GM12878 (cell line): ENCODE measurements at regions not wholly inside any gene's neighbourhood (a gene's known extent, or its start where the extent isn't known, plus 50 kb on each side); places are given as distances from the start of the nearest gene placed in this dataset.

Experiments used
- ATAC-seq: fragments of 200-7000 bp; cut with Tn5 transposase; 3 replicates; pipeline ENCODE4 v1.9.1; 2020; ENCODE audit warnings: mild to moderate bottlenecking, moderate library complexity
- BruUV-seq: library from RNA; stranded (reverse); fragments of 400-500 nt; replicated peaks from 2 replicates; lab custom pipeline; 2021; lab: Mats Ljungman, UMichigan
- CTCF ChIA-PET: fragments of 300-600 bp; sonication (Branson Sonifier 250); formaldehyde crosslinking; extraction: SDS; loops from one replicate; lab custom pipeline; 2021; ENCODE audit warnings: inconsistent platforms; lab: Yijun Ruan, JAX
- POLR2A ChIA-PET: fragments of 350-600 bp; formaldehyde crosslinking; extraction: SDS; loops from one replicate; lab custom pipeline; 2021; ENCODE audit warnings: inconsistent platforms; lab: Charles Lee
- RAD21 ChIA-PET: fragments of 300-600 bp; sonication (Branson Sonifier 250); formaldehyde crosslinking; loops from one replicate; lab custom pipeline; 2023; ENCODE audit warnings: antibody characterized with exemption; ENCODE audit not compliant: unreplicated experiment; lab: Charles Lee
- SMC1A ChIA-PET: fragments of 300-600 bp; sonication (Branson Sonifier 250); formaldehyde crosslinking; loops from one replicate; lab custom pipeline; 2023; ENCODE audit not compliant: unreplicated experiment, uncharacterized antibody; lab: Charles Lee
- DNase-seq: peaks from one replicate; pipeline ENCODE4 v3.0.0-alpha.2; 2011; ENCODE audit warnings: low read depth, low spot score
- FAIRE-seq: peaks from 3 replicates; lab custom pipeline; 2011; peaks lifted over from hg19 to GRCh38; lab: Jason Lieb, UNC
- H2AFZ ChIP-seq: 2 replicates; pipeline ENCODE4 v1.6.0; 2011; ENCODE audit warnings: low read depth, low read length, control low read depth; ENCODE audit not compliant: control insufficient read depth
- H3K27ac ChIP-seq: 2 replicates; pipeline ENCODE4 v1.5.1; 2011; ENCODE audit warnings: control low read depth; ENCODE audit not compliant: control insufficient read depth, insufficient read depth
- H3K27me3 ChIP-seq, 2 experiments: replicated peaks in 1 of 2; 2 replicates each; pipeline versions ENCODE4 v1.6.0 to v1.6.1; 2011; ENCODE audit warnings: low read length in 1 of 2; ENCODE audit not compliant: control insufficient read depth in 2 of 2, insufficient read depth in 2 of 2
- H3K36me3 ChIP-seq, 2 experiments: 2 replicates each; pipeline ENCODE4 v1.5.1; 2011; ENCODE audit warnings: low read length in 1 of 2; ENCODE audit not compliant: control insufficient read depth in 2 of 2, insufficient read depth in 2 of 2
- H3K4me1 ChIP-seq: 2 replicates; pipeline ENCODE4 v1.6.1; 2011; ENCODE audit warnings: mild to moderate bottlenecking, low read length, moderate library complexity, mixed read lengths; ENCODE audit not compliant: control insufficient read depth, insufficient read depth
- H3K4me2 ChIP-seq: 2 replicates; pipeline ENCODE4 v1.6.0; 2011; ENCODE audit warnings: control low read depth; ENCODE audit not compliant: control insufficient read depth, insufficient read depth
- H3K4me3 ChIP-seq: fragments of 200-600 bp; sonication (generic); 2 replicates; pipeline ENCODE4 v1.5.1; 2016
- H3K79me2 ChIP-seq: 2 replicates; pipeline ENCODE4 v1.6.0; 2011; ENCODE audit warnings: low read length; ENCODE audit not compliant: control insufficient read depth, insufficient read depth
- H3K9ac ChIP-seq: 2 replicates; pipeline ENCODE4 v1.8.0; 2011; ENCODE audit warnings: low read length, control low read depth, mixed read lengths; ENCODE audit not compliant: control insufficient read depth, insufficient read depth
- H3K9me3 ChIP-seq: replicated peaks from 3 replicates; pipeline ENCODE4 v1.5.1; 2011; ENCODE audit warnings: mild to moderate bottlenecking, low read length; ENCODE audit not compliant: control insufficient read depth, insufficient read depth
- H4K20me1 ChIP-seq: 2 replicates; pipeline ENCODE4 v1.6.0; 2011; ENCODE audit not compliant: control insufficient read depth, insufficient read depth
- LARP7 ChIP-seq: fragments of 450-650 bp; IDR thresholded peaks from 2 replicates; pipeline ENCODE4 v1.6.1; 2017; ENCODE audit warnings: mild to moderate bottlenecking
- NBN ChIP-seq: fragments of 450-650 bp; IDR thresholded peaks from 2 replicates; pipeline ENCODE4 v1.6.1; 2016
- NR2C2 ChIP-seq: IDR thresholded peaks from 2 replicates; pipeline ENCODE4 v1.6.1; 2011; ENCODE audit warnings: borderline replicate concordance, low read depth; ENCODE audit not compliant: control insufficient read depth, insufficient read length
- RUNX3 ChIP-seq: IDR thresholded peaks from 2 replicates; pipeline ENCODE4 v1.6.1; 2012; ENCODE audit warnings: low read length, inconsistent platforms
- SMC3 ChIP-seq: IDR thresholded peaks from 2 replicates; pipeline ENCODE4 v1.6.1; 2011; ENCODE audit warnings: low read length, improper control_type of control experiment, borderline replicate concordance
- SP1 ChIP-seq: IDR thresholded peaks from one replicate; pipeline ENCODE4 v1.6.1; 2011; ENCODE audit warnings: low read depth, low read length
- WGBS: methylation state at CpG from one replicate; pipeline ENCODE4 v1.1.6; 2016; ENCODE audit warnings: low lambda C conversion rate; ENCODE audit not compliant: insufficient replicate concordance, insufficient coverage; ENCODE audit errors: missing lambda C conversion rate; 5-methylcytosine and 5-hydroxymethylcytosine counted together
- in situ Hi-C: fragments of 300-500 bp; cut with MboI; formaldehyde crosslinking; loops from 9 replicates; pipeline ENCODE4 v1.14.3; 2018; ENCODE audit warnings: mixed read lengths
- intact Hi-C: fragments of 100-400 bp; cut with micrococcal nuclease; formaldehyde crosslinking; loops from one replicate; pipeline ENCODE4 v1.14.2; 2022; ENCODE audit not compliant: unreplicated experiment
- TF ChIP-seq, protein P1 (sequence below): fragments of 450-650 bp; IDR thresholded peaks from 2 replicates; pipeline ENCODE4 v1.6.1; 2016; ENCODE audit warnings: mild to moderate bottlenecking, moderate library complexity, borderline replicate concordance
- TF ChIP-seq, protein P2 (sequence below): IDR thresholded peaks from 2 replicates; pipeline ENCODE4 v1.6.1; 2012; ENCODE audit warnings: improper control_type of control experiment, low read depth, low read length; ENCODE audit not compliant: insufficient replicate concordance
- TF ChIP-seq, protein P3 (sequence below): fragments of 450-650 bp; IDR thresholded peaks from 2 replicates; pipeline ENCODE4 v1.6.1; 2017; ENCODE audit warnings: low read depth, mild to moderate bottlenecking, moderate library complexity
- TF ChIP-seq, protein P4 (sequence below): IDR thresholded peaks from 2 replicates; pipeline ENCODE4 v1.6.1; 2011; ENCODE audit warnings: borderline replicate concordance, low read depth, mild to moderate bottlenecking, moderate library complexity, mixed read lengths, low read length; ENCODE audit not compliant: insufficient read depth; ENCODE audit errors: extremely low read length

DNA sequence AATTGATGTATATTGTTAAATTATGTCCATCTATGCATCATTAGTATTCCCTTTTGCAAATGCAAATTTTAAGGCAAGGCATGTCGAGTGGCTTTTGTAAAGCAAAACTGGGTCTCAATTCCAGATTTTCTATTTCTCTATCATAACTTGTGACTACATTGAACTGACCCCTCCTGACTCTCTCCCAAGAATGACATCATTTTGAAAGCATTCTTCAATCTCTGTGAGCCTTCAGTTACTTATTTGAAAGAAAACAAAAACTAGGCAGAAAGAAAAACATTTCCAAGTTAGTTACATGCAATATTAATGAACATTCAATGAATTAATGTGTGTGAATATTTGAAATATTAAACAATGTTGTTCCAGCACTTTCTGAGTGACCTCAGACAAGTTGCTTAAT lies 314.3 kb upstream of the CLNK start (continued):
- TF ChIP-seq, protein P1, sequence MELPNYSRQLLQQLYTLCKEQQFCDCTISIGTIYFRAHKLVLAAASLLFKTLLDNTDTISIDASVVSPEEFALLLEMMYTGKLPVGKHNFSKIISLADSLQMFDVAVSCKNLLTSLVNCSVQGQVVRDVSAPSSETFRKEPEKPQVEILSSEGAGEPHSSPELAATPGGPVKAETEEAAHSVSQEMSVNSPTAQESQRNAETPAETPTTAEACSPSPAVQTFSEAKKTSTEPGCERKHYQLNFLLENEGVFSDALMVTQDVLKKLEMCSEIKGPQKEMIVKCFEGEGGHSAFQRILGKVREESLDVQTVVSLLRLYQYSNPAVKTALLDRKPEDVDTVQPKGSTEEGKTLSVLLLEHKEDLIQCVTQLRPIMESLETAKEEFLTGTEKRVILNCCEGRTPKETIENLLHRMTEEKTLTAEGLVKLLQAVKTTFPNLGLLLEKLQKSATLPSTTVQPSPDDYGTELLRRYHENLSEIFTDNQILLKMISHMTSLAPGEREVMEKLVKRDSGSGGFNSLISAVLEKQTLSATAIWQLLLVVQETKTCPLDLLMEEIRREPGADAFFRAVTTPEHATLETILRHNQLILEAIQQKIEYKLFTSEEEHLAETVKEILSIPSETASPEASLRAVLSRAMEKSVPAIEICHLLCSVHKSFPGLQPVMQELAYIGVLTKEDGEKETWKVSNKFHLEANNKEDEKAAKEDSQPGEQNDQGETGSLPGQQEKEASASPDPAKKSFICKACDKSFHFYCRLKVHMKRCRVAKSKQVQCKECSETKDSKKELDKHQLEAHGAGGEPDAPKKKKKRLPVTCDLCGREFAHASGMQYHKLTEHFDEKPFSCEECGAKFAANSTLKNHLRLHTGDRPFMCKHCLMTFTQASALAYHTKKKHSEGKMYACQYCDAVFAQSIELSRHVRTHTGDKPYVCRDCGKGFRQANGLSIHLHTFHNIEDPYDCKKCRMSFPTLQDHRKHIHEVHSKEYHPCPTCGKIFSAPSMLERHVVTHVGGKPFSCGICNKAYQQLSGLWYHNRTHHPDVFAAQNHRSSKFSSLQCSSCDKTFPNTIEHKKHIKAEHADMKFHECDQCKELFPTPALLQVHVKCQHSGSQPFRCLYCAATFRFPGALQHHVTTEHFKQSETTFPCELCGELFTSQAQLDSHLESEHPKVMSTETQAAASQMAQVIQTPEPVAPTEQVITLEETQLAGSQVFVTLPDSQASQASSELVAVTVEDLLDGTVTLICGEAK: no peak
- TF ChIP-seq NR2C2: no peak
- no peak for TF ChIP-seq SP1
- no peak for TF ChIP-seq RUNX3
- TF ChIP-seq, all 136 proteins: peak for 0

DNA sequence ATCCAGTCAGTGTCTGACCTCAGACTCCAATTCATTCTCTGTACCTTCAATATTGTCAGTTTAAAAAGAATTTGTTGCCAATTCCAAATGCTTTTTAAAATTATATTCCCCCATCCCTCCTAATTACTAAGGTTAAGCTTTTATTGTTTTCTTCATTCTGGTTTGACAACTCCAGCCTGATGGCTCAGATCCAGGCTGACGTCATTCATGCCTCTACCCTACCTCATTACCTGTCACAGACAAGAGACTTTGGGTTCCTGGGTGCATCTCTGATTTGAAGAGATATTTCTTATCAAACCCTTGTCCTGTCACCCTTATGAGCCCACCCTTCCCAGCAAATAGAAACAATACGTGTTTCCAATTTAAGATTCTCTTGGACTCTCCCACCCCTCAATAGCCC lies 300.2 kb upstream of the CLNK start:
- intact Hi-C loops: no loop called here
- Histone ChIP-seq H3K9ac (no peak overlapping the region), H3K36me3 (no peaks in the 10 kb centered on the region), H3K27me3 (no peaks in the 10 kb centered on the region), H3K9me3 (no peaks in the 10 kb centered on the region; the same call in 2 of the 3 replicates), H3K4me2 (no peak overlapping the region), H3K27ac (no peak overlapping the region), H4K20me1 (no peaks in the 10 kb centered on the region), H2AFZ (no peak overlapping the region), H3K4me1 (no peaks in the 10 kb centered on the region), H3K4me3 (no peak overlapping the region), H3K79me2 (no peaks in the 10 kb centered on the region)
- WGBS: 58% methylated on average over 2 of the region's 2 CpGs
- ATAC-seq: no peak
- RAD21 ChIA-PET: no interaction called here
- SMC1A ChIA-PET: no interaction called here
- POLR2A ChIA-PET: no interaction called here
- no TSS peak for BruUV-seq
- in situ Hi-C loops: no loop called here
- DNase-seq: no peak
- FAIRE-seq: no peak
- CTCF ChIA-PET: no interaction called here
- TF ChIP-seq LARP7 (no peak), NBN (no peak), SMC3 (no peak)
- TF ChIP-seq, protein P2, sequence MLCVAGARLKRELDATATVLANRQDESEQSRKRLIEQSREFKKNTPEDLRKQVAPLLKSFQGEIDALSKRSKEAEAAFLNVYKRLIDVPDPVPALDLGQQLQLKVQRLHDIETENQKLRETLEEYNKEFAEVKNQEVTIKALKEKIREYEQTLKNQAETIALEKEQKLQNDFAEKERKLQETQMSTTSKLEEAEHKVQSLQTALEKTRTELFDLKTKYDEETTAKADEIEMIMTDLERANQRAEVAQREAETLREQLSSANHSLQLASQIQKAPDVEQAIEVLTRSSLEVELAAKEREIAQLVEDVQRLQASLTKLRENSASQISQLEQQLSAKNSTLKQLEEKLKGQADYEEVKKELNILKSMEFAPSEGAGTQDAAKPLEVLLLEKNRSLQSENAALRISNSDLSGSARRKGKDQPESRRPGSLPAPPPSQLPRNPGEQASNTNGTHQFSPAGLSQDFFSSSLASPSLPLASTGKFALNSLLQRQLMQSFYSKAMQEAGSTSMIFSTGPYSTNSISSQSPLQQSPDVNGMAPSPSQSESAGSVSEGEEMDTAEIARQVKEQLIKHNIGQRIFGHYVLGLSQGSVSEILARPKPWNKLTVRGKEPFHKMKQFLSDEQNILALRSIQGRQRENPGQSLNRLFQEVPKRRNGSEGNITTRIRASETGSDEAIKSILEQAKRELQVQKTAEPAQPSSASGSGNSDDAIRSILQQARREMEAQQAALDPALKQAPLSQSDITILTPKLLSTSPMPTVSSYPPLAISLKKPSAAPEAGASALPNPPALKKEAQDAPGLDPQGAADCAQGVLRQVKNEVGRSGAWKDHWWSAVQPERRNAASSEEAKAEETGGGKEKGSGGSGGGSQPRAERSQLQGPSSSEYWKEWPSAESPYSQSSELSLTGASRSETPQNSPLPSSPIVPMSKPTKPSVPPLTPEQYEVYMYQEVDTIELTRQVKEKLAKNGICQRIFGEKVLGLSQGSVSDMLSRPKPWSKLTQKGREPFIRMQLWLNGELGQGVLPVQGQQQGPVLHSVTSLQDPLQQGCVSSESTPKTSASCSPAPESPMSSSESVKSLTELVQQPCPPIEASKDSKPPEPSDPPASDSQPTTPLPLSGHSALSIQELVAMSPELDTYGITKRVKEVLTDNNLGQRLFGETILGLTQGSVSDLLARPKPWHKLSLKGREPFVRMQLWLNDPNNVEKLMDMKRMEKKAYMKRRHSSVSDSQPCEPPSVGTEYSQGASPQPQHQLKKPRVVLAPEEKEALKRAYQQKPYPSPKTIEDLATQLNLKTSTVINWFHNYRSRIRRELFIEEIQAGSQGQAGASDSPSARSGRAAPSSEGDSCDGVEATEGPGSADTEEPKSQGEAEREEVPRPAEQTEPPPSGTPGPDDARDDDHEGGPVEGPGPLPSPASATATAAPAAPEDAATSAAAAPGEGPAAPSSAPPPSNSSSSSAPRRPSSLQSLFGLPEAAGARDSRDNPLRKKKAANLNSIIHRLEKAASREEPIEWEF: no peak
- TF ChIP-seq, protein P3, sequence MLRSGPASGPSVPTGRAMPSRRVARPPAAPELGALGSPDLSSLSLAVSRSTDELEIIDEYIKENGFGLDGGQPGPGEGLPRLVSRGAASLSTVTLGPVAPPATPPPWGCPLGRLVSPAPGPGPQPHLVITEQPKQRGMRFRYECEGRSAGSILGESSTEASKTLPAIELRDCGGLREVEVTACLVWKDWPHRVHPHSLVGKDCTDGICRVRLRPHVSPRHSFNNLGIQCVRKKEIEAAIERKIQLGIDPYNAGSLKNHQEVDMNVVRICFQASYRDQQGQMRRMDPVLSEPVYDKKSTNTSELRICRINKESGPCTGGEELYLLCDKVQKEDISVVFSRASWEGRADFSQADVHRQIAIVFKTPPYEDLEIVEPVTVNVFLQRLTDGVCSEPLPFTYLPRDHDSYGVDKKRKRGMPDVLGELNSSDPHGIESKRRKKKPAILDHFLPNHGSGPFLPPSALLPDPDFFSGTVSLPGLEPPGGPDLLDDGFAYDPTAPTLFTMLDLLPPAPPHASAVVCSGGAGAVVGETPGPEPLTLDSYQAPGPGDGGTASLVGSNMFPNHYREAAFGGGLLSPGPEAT: no peak
- TF ChIP-seq, protein P4, sequence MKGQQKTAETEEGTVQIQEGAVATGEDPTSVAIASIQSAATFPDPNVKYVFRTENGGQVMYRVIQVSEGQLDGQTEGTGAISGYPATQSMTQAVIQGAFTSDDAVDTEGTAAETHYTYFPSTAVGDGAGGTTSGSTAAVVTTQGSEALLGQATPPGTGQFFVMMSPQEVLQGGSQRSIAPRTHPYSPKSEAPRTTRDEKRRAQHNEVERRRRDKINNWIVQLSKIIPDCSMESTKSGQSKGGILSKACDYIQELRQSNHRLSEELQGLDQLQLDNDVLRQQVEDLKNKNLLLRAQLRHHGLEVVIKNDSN: no peak
